ENCODE measurements at regions not wholly inside any gene's neighbourhood (a gene's known extent, or its start where the extent isn't known, plus 50 kb on each side); places are given as distances from the start of the nearest gene placed in this dataset.

- TF ChIP-seq, protein P1, sequence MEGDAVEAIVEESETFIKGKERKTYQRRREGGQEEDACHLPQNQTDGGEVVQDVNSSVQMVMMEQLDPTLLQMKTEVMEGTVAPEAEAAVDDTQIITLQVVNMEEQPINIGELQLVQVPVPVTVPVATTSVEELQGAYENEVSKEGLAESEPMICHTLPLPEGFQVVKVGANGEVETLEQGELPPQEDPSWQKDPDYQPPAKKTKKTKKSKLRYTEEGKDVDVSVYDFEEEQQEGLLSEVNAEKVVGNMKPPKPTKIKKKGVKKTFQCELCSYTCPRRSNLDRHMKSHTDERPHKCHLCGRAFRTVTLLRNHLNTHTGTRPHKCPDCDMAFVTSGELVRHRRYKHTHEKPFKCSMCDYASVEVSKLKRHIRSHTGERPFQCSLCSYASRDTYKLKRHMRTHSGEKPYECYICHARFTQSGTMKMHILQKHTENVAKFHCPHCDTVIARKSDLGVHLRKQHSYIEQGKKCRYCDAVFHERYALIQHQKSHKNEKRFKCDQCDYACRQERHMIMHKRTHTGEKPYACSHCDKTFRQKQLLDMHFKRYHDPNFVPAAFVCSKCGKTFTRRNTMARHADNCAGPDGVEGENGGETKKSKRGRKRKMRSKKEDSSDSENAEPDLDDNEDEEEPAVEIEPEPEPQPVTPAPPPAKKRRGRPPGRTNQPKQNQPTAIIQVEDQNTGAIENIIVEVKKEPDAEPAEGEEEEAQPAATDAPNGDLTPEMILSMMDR (IDR thresholded peaks at IDR 0.05): no peak
- intact Hi-C loops (cut with DNase I; ENCODE audit: low total_unique reads): no loop called here
Measured at GRCh38 chr4:189185810-189186432, 754.8 kb upstream of the FRG1 start.

GRCh38 chr4:189187531-189188052 lies 753.1 kb upstream of the FRG1 start:
- no peak overlapping the region for H3K27ac ChIP-seq
- H3K4me1 ChIP-seq: no peaks in the 10 kb centered on the region
- H3K9me3 ChIP-seq: no peaks in the 10 kb centered on the region
- DNase-seq: no peak
- no peak overlapping the region for H3K4me3 ChIP-seq
- H3K36me3 ChIP-seq: no peaks in the 10 kb centered on the region
- no peaks in the 10 kb centered on the region for H3K27me3 ChIP-seq
- intact Hi-C loops (cut with DNase I; ENCODE audit: low total_unique reads): no loop called here
- TF ChIP-seq, protein P1 (IDR thresholded peaks at IDR 0.05): no peak

More at GRCh38 chr4:189185810-189186432, 754.8 kb upstream of the FRG1 start:
- no peaks in the 10 kb centered on the region for H3K27me3 ChIP-seq
- no peaks in the 10 kb centered on the region for H3K4me1 ChIP-seq
- H3K27ac ChIP-seq: no peak overlapping the region
- no peak overlapping the region for H3K4me3 ChIP-seq
- no peaks in the 10 kb centered on the region for H3K36me3 ChIP-seq
- no peaks in the 10 kb centered on the region for H3K9me3 ChIP-seq
- DNase-seq: no peak

DNA sequence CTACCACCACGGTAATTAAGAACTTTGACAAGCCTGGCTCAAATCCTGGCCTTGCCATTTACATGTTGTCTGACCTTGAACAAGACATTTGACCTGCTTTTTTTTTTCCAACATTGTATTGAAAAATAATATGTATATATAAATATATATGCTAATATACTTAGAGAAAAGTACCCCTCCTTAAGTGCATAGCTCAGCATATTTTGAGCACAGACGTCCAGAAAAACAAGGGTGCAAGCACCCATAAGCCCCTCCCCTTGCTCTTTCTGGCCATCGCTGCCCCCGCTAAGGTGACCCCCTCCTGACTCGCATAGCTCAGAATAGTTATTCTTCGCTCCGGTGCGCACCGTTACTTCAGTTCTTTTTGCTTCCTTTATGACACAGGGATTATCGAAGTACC lies 742.0 kb upstream of the FRG1 start:
- Histone ChIP-seq H3K36me3 (no peaks in the 10 kb centered on the region), H3K9me3 (no peaks in the 10 kb centered on the region), H3K4me1 (peaks cover 0 to 14% (median 0%) of the 10 kb centered on the region in 4 donors), H3K27ac (no peak overlapping the region), H3K27me3 (no peaks in the 10 kb centered on the region), H3K4me3 (no peak overlapping the region)
- TF ChIP-seq, protein P1 (IDR thresholded peaks at IDR 0.05): no peak
- intact Hi-C loops (cut with DNase I; ENCODE audit: low total_unique reads): no loop called here
- no peak for DNase-seq

GRCh38 chr4:189200353-189200752 lies 740.3 kb upstream of the FRG1 start:
- intact Hi-C loops (cut with DNase I; ENCODE audit: low total_unique reads): no loop called here
- TF ChIP-seq, protein P1 (IDR thresholded peaks at IDR 0.05): no peak
- H3K4me1 ChIP-seq: peaks cover 0 to 14% (median 0%) of the 10 kb centered on the region in 4 donors

DNA sequence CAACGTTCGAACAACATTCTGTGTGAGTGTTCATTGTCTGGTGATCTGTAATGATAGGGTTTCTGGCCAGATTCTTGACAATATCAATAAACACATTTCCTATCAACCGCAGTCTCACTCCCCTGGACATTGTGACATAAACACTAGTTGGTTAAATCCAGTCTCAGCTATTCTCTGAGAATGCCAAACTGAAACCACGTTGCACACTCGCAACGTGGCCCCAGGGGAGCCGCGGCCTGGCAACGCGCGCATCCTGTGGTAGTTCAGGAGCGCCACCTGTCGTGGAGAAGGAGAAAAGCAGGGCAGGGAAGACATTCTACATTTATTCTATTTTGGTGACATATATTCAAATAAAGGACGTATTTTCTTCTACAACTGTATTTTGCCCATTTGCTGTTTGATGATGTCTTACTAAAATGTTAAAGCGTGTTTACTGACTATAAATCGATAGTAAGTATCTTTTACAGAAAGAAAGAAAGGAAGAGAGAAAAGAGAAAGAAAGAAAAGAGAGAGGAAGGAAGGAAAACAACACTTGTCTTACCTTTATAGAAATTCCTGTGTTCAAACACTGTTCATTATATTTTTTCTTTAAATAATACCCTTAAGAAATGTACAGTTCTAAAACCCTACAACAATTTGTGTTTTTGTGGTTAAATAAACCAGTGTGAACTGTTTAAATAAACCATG lies 738.3 kb upstream of the FRG1 start:
- intact Hi-C loops (cut with DNase I; ENCODE audit: low total_unique reads): no loop called here
- Histone ChIP-seq H3K4me3 (peak overlapping the region; percentile 4 to 38), H3K27me3 (no peaks in the 10 kb centered on the region), H3K4me1 (peaks cover 0 to 20% (median 0%) of the 10 kb centered on the region in 4 donors), H3K27ac (no peak overlapping the region), H3K36me3 (no peaks in the 10 kb centered on the region), H3K9me3 (no peaks in the 10 kb centered on the region)
- TF ChIP-seq, protein P1 (IDR thresholded peaks at IDR 0.05): peak; percentile 68 to 85
- peak; percentile 69 to 81 for DNase-seq

More at GRCh38 chr4:189200353-189200752, 740.3 kb upstream of the FRG1 start:
- Histone ChIP-seq H3K27ac (no peak overlapping the region), H3K27me3 (no peaks in the 10 kb centered on the region), H3K36me3 (no peaks in the 10 kb centered on the region), H3K9me3 (no peaks in the 10 kb centered on the region), H3K4me3 (no peak overlapping the region)
- DNase-seq: no peak
